ENCODE measurements at regions not wholly inside any gene's neighbourhood (a gene's known extent, or its start where the extent isn't known, plus 50 kb on each side); places are given as distances from the start of the nearest gene placed in this dataset.

- TF ChIP-seq CHD7 (IDR thresholded peaks at IDR 0.05; ENCODE audit: insufficient replicate concordance, low read length): no peak
- no peak for TF ChIP-seq RAD21 (IDR thresholded peaks at IDR 0.05 in 1 of 2, conservative IDR thresholded peaks at IDR 0.05 in 1 of 2; ENCODE audit: low read depth in 2 of 2, low read length in 2 of 2)
- no peak for TF ChIP-seq JUND (IDR thresholded peaks at IDR 0.05; ENCODE audit: low read length)
- no peak for TF ChIP-seq EGR1 (IDR thresholded peaks at IDR 0.05; ENCODE audit: borderline replicate concordance, low read depth, low read length)
- no peak for TF ChIP-seq ATF3 (IDR thresholded peaks at IDR 0.05; ENCODE audit: insufficient read depth, low read depth, low read length)
- no peak for TF ChIP-seq RFX5 (IDR thresholded peaks at IDR 0.05; ENCODE audit: borderline replicate concordance, low read depth, low read length)
- TF ChIP-seq SP2 (IDR thresholded peaks at IDR 0.05; ENCODE audit: low read length): no peak
- TF ChIP-seq NRF1 (IDR thresholded peaks at IDR 0.05; ENCODE audit: low read depth, low read length): no peak
- no peak for TF ChIP-seq HDAC2 (IDR thresholded peaks at IDR 0.05; ENCODE audit: borderline replicate concordance in 1 of 2, low read depth in 2 of 2, low read length in 2 of 2)
- TF ChIP-seq MAFK (IDR thresholded peaks at IDR 0.05; ENCODE audit: low read depth, low read length): no peak
- no peak for TF ChIP-seq SP1 (IDR thresholded peaks at IDR 0.05; ENCODE audit: low read depth, low read length)
- no peak for TF ChIP-seq RXRA (IDR thresholded peaks at IDR 0.05; ENCODE audit: insufficient read depth, low read depth, low read length)
Measured at GRCh38 chr14:46147024-46147423, 504.6 kb downstream of the RPL10L start (continued).

Data from H1 (cell line).